ENCODE measurements at regions not wholly inside any gene's neighbourhood (a gene's known extent, or its start where the extent isn't known, plus 50 kb on each side); places are given as distances from the start of the nearest gene placed in this dataset.

GRCh38 chr10:61835069-61835945 lies 66.2 kb upstream of the ARID5B start:
- TF ChIP-seq POLR2AphosphoS5 (IDR thresholded peaks at IDR 0.05) = no peak
- TF ChIP-seq CTCF (IDR thresholded peaks at IDR 0.05) = peak in 2 of 3 donors; percentile 32 to 38
- TF ChIP-seq POLR2A (IDR thresholded peaks at IDR 0.05) = no peak

Data from breast epithelium (tissue), 3 donors.